ENCODE measurements at regions not wholly inside any gene's neighbourhood (a gene's known extent, or its start where the extent isn't known, plus 50 kb on each side); places are given as distances from the start of the nearest gene placed in this dataset.

DNA sequence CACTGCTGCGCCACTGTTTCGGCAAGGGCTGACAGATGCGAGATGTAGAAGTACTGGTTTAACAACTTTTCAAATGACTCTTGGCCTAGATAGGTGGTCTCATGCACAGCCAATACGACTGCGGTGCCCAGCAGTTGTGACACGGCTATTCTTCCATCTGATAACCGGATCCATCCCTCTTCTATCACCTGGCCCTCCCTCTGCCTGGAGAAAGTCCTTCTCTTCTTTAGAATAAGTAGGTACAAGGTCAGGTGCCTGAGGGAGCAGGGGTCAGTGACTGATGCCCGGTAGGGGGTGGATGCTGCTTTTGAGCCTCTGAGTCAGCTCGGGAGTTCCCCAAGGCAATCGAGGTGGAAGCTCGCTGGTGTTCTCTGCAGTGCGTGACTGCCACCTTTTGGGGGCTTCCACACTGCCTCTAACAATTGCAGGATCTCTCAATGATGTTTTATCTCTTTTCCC is 166.8 kb upstream of the GRIK2 start:
- DNase-seq (ENCODE audit: insufficient read length, low spot score): no peak
- TF ChIP-seq TAF1 (IDR thresholded peaks at IDR 0.05; ENCODE audit: low read depth, low read length) (no peak), PAX5 (IDR thresholded peaks at IDR 0.05; ENCODE audit: insufficient read depth, low read length, severe bottlenecking) (no peak), POLR2AphosphoS5 (IDR thresholded peaks at IDR 0.05; ENCODE audit: low read depth, low read length) (no peak), POU2F2 (IDR thresholded peaks at IDR 0.05; ENCODE audit: low read depth, low read length) (no peak), POLR2A (IDR thresholded peaks at IDR 0.05; ENCODE audit: low read depth, low read length) (no peak), SPI1 (IDR thresholded peaks at IDR 0.05; ENCODE audit: low read depth, low read length) (no peak)
- FAIRE-seq: no peak

DNA sequence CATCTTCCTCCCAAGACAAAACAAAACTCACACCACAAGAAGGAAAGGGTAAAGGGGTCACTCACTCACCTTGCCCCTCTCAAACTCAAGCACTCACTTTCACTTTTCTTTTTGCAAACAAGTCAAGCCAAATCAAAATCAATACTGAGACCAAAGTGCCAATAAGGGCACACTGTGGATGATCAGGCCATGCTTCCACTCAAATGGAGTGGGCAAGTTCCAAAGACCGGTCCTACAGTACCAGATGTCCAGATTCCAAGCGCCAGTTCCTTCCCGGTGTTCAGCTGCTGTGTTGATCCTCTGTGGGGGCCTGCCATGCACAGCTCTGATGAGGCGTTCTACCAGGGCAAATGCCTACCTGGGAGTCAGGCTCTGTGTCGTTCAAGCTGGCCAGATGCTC is 162.6 kb upstream of the GRIK2 start:
- TF ChIP-seq POU2F2 (IDR thresholded peaks at IDR 0.05; ENCODE audit: low read depth, low read length) (no peak), SPI1 (IDR thresholded peaks at IDR 0.05; ENCODE audit: low read depth, low read length) (no peak), PAX5 (IDR thresholded peaks at IDR 0.05; ENCODE audit: insufficient read depth, low read length, severe bottlenecking) (no peak), POLR2A (IDR thresholded peaks at IDR 0.05; ENCODE audit: low read depth, low read length) (no peak), TAF1 (IDR thresholded peaks at IDR 0.05; ENCODE audit: low read depth, low read length) (no peak), POLR2AphosphoS5 (IDR thresholded peaks at IDR 0.05; ENCODE audit: low read depth, low read length) (no peak)

GRCh38 chr6:101231606-101232235 is 161.8 kb upstream of the GRIK2 start:
- DNase-seq (ENCODE audit: insufficient read length, low spot score): no peak
- TF ChIP-seq TAF1 (IDR thresholded peaks at IDR 0.05; ENCODE audit: low read depth, low read length): no peak
- TF ChIP-seq PAX5 (IDR thresholded peaks at IDR 0.05; ENCODE audit: insufficient read depth, low read length, severe bottlenecking): no peak
- no peak for TF ChIP-seq POLR2A (IDR thresholded peaks at IDR 0.05; ENCODE audit: low read depth, low read length)
- TF ChIP-seq SPI1 (IDR thresholded peaks at IDR 0.05; ENCODE audit: low read depth, low read length): no peak
- TF ChIP-seq POU2F2 (IDR thresholded peaks at IDR 0.05; ENCODE audit: low read depth, low read length): no peak
- TF ChIP-seq POLR2AphosphoS5 (IDR thresholded peaks at IDR 0.05; ENCODE audit: low read depth, low read length): no peak
- FAIRE-seq: no peak

More for the DNA sequence above, 162.6 kb upstream of the GRIK2 start:
- no peak for FAIRE-seq
- no peak for DNase-seq (ENCODE audit: insufficient read length, low spot score)

DNA sequence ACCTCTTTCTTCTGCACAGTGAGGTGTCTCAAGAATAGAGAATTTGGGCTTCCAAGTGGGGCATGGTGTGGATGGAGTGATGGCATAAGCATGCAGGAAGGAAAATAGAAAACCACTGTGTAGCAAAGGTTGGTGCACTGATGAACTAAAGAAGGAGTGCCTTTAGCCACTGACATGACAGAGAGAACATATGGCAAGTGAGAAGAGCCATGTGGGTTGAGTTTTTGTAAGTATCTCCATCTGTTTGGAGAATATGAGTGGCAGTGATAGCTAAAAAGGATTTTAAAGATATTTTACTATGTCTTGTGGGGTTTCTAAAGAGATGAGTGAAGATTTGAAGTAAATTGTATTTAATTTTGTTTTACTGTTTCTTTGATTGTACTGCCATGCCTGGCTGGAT is 160.5 kb upstream of the GRIK2 start:
- no peak for DNase-seq (ENCODE audit: insufficient read length, low spot score)
- TF ChIP-seq PAX5 (IDR thresholded peaks at IDR 0.05; ENCODE audit: insufficient read depth, low read length, severe bottlenecking) (no peak), POU2F2 (IDR thresholded peaks at IDR 0.05; ENCODE audit: low read depth, low read length) (no peak), SPI1 (IDR thresholded peaks at IDR 0.05; ENCODE audit: low read depth, low read length) (no peak), POLR2A (IDR thresholded peaks at IDR 0.05; ENCODE audit: low read depth, low read length) (no peak), POLR2AphosphoS5 (IDR thresholded peaks at IDR 0.05; ENCODE audit: low read depth, low read length) (no peak), TAF1 (IDR thresholded peaks at IDR 0.05; ENCODE audit: low read depth, low read length) (no peak)
- no peak for FAIRE-seq

GRCh38 chr6:101236709-101237108 is 156.8 kb upstream of the GRIK2 start:
- TF ChIP-seq POLR2AphosphoS5 (IDR thresholded peaks at IDR 0.05; ENCODE audit: low read depth, low read length) (no peak), SPI1 (IDR thresholded peaks at IDR 0.05; ENCODE audit: low read depth, low read length) (no peak), PAX5 (IDR thresholded peaks at IDR 0.05; ENCODE audit: insufficient read depth, low read length, severe bottlenecking) (no peak), TAF1 (IDR thresholded peaks at IDR 0.05; ENCODE audit: low read depth, low read length) (no peak)
- no peak for FAIRE-seq
- no peak for DNase-seq (ENCODE audit: insufficient read length, low spot score)

GRCh38 chr6:101241442-101241841 is 152.1 kb upstream of the GRIK2 start:
- DNase-seq (ENCODE audit: insufficient read length, low spot score) (no peak), FAIRE-seq (no peak)
- no peak for TF ChIP-seq POU2F2 (IDR thresholded peaks at IDR 0.05; ENCODE audit: low read depth, low read length)
- TF ChIP-seq PAX5 (IDR thresholded peaks at IDR 0.05; ENCODE audit: insufficient read depth, low read length, severe bottlenecking): no peak
- no peak for TF ChIP-seq TAF1 (IDR thresholded peaks at IDR 0.05; ENCODE audit: low read depth, low read length)
- TF ChIP-seq SPI1 (IDR thresholded peaks at IDR 0.05; ENCODE audit: low read depth, low read length): no peak
- no peak for TF ChIP-seq POLR2AphosphoS5 (IDR thresholded peaks at IDR 0.05; ENCODE audit: low read depth, low read length)
- TF ChIP-seq POLR2A (IDR thresholded peaks at IDR 0.05; ENCODE audit: low read depth, low read length): no peak

DNA sequence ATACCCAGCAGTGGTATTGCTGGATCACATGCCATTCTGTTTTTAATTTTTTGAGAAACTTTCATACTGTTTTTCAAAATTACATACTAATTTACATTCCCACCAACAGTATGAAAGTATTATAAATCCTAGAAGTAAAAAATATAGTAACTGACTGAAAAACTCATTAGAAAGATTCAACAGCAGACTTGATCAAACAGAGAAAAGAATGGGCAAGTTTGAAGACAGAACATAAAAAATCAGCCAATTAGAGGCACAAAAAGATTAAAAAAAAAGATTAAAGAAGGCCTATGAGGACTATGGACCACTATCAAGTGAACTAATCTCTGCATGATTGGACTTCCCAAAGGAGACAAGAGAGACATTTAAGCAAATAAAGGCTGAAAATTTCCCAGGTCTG is 144.0 kb upstream of the GRIK2 start:
- no peak for DNase-seq (ENCODE audit: insufficient read length, low spot score)
- no peak for FAIRE-seq
- TF ChIP-seq POLR2AphosphoS5 (IDR thresholded peaks at IDR 0.05; ENCODE audit: low read depth, low read length): no peak

DNA sequence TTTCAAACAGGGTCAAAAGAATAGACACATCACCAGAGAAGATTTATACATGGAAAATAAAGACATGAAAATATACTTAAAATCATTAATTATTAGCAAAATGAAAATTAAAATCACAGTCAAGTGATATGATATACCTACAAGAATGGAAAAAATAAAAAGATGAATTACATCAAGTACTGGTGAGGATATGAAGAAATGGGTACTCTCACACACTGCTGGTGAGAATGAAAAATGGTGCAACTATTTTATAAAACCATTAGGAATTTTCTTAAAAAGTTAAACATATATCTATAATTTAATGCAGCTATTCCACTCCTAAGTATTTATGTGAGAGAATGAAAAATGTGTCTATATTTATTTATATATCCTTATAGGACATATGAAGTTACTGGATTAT is 136.3 kb upstream of the GRIK2 start:
- no peak for DNase-seq (ENCODE audit: insufficient read length, low spot score)
- no peak for FAIRE-seq
- no peak for TF ChIP-seq TAF1 (IDR thresholded peaks at IDR 0.05; ENCODE audit: low read depth, low read length)
- TF ChIP-seq SPI1 (IDR thresholded peaks at IDR 0.05; ENCODE audit: low read depth, low read length): no peak

DNA sequence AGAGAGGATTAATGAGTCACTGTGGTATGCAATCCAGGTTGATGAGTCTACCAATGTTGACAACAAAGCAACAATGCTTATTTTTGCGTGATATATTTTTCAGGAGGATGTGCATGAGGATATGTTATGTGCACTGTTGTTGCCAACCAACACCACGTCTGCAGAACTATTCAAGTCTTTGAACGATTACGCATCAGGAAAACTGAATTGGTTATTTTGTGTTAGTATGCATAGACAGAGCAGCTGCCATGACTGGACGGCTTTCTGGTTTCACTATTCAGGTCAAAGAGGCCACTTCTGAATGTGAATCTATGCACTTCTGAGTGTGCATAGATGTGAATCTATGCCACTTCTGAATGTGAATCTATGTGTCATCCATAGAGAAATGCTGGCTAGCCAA is 134.0 kb upstream of the GRIK2 start:
- FAIRE-seq (no peak), DNase-seq (ENCODE audit: insufficient read length, low spot score) (no peak)
- TF ChIP-seq TAF1 (IDR thresholded peaks at IDR 0.05; ENCODE audit: low read depth, low read length) (no peak), POLR2A (IDR thresholded peaks at IDR 0.05; ENCODE audit: low read depth, low read length) (no peak), PAX5 (IDR thresholded peaks at IDR 0.05; ENCODE audit: insufficient read depth, low read length, severe bottlenecking) (no peak), POLR2AphosphoS5 (IDR thresholded peaks at IDR 0.05; ENCODE audit: low read depth, low read length) (no peak), SPI1 (IDR thresholded peaks at IDR 0.05; ENCODE audit: low read depth, low read length) (no peak)

DNA sequence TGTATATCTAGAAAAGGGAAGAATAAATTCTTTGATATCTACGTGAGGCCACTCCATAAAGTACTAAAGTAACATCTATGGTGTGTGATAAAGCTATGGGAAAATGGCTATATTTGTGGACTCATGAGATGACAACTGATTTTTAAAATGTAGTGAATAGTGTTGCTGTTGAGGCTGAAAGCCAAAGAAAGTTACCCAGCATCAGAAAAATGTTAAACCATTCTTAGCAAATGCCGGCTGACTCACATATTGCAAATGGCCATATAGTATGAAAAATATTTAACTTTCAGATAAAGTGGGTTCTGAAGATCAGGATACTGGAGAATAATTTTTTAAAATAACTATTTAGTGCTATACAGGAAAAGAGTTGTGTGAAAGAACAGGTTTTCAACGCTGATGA is 129.9 kb upstream of the GRIK2 start:
- TF ChIP-seq POU2F2 (IDR thresholded peaks at IDR 0.05; ENCODE audit: low read depth, low read length) (no peak), PAX5 (IDR thresholded peaks at IDR 0.05; ENCODE audit: insufficient read depth, low read length, severe bottlenecking) (no peak), SPI1 (IDR thresholded peaks at IDR 0.05; ENCODE audit: low read depth, low read length) (no peak), TAF1 (IDR thresholded peaks at IDR 0.05; ENCODE audit: low read depth, low read length) (no peak), POLR2A (IDR thresholded peaks at IDR 0.05; ENCODE audit: low read depth, low read length) (no peak), POLR2AphosphoS5 (IDR thresholded peaks at IDR 0.05; ENCODE audit: low read depth, low read length) (no peak)
- no peak for FAIRE-seq
- no peak for DNase-seq (ENCODE audit: insufficient read length, low spot score)
